ENCODE measurements at regions not wholly inside any gene's neighbourhood (a gene's known extent, or its start where the extent isn't known, plus 50 kb on each side); places are given as distances from the start of the nearest gene placed in this dataset.

GRCh38 chr14:87810711-87811110, 182.3 kb downstream of the GALC start:
- no peak for TF ChIP-seq CTCF (IDR thresholded peaks at IDR 0.05; ENCODE audit: insufficient read depth, low read length)
- no peak for DNase-seq (ENCODE audit: low read depth)

GRCh38 chr14:87809261-87809660, 183.7 kb downstream of the GALC start:
- no peak for DNase-seq (ENCODE audit: low read depth)
- no peak for TF ChIP-seq CTCF (IDR thresholded peaks at IDR 0.05; ENCODE audit: insufficient read depth, low read length)
- no peak overlapping the region for H3K4me3 ChIP-seq (ENCODE audit: low read depth, low read length)

More at GRCh38 chr14:87810711-87811110, 182.3 kb downstream of the GALC start:
- no peak overlapping the region for H3K4me3 ChIP-seq (ENCODE audit: low read depth, low read length)

- peak; percentile 52 for DNase-seq (ENCODE audit: low read depth)
- H3K4me3 ChIP-seq (ENCODE audit: low read depth, low read length), result no peak overlapping the region
These were observed 187.7 kb downstream of the GALC start for GRCh38 chr14:87805315-87805723.

GRCh38 chr14:87800216-87800615, 192.8 kb downstream of the GALC start:
- no peak for TF ChIP-seq CTCF (IDR thresholded peaks at IDR 0.05; ENCODE audit: insufficient read depth, low read length)
- H3K4me3 ChIP-seq (ENCODE audit: low read depth, low read length), result no peak overlapping the region
- no peak for DNase-seq (ENCODE audit: low read depth)

More at GRCh38 chr14:87805315-87805723, 187.7 kb downstream of the GALC start:
- TF ChIP-seq CTCF (IDR thresholded peaks at IDR 0.05; ENCODE audit: insufficient read depth, low read length), result peak; percentile 64

- no peak for TF ChIP-seq CTCF (IDR thresholded peaks at IDR 0.05; ENCODE audit: insufficient read depth, low read length)
- no peak overlapping the region for H3K4me3 ChIP-seq (ENCODE audit: low read depth, low read length)
- no peak for DNase-seq (ENCODE audit: low read depth)
These were observed 193.6 kb downstream of the GALC start for GRCh38 chr14:87799400-87799799.

GRCh38 chr14:87797001-87797400, 196.0 kb downstream of the GALC start:
- no peak for DNase-seq (ENCODE audit: low read depth)

More at GRCh38 chr14:87797001-87797400, 196.0 kb downstream of the GALC start:
- TF ChIP-seq CTCF (IDR thresholded peaks at IDR 0.05; ENCODE audit: insufficient read depth, low read length), result no peak
- H3K4me3 ChIP-seq (ENCODE audit: low read depth, low read length), result no peak overlapping the region
